NCI-H128 (cell line): ENCODE measurements at regions not wholly inside any gene's neighbourhood (a gene's known extent, or its start where the extent isn't known, plus 50 kb on each side); places are given as distances from the start of the nearest gene placed in this dataset.
"Not testable (repeated sequence)": the region's sequence is repeated elsewhere in the genome, so short reads cannot be mapped to it uniquely, and the experiment has no call there.

Experiments
- DNase-seq: peaks from one replicate; lab custom pipeline; 2025; ENCODE audit not compliant: unreplicated experiment; lab: John Stamatoyannopoulos, UW

GRCh38 chr15:87727073-87727472 is 529.5 kb downstream of the NTRK3 start:
- no peak for DNase-seq

GRCh38 chr15:87724330-87724729 is 532.2 kb downstream of the NTRK3 start:
- DNase-seq: no peak

- peak; percentile 21 for DNase-seq
Observed at GRCh38 chr15:87722941-87723691, 533.4 kb downstream of the NTRK3 start.

- DNase-seq: no peak
Observed at GRCh38 chr15:87720235-87720634, 536.3 kb downstream of the NTRK3 start.

GRCh38 chr15:87716422-87716821 is 540.1 kb downstream of the NTRK3 start:
- DNase-seq: no peak

GRCh38 chr15:87715252-87715651 is 541.3 kb downstream of the NTRK3 start:
- no peak for DNase-seq

GRCh38 chr15:87713475-87713879 is 543.1 kb downstream of the NTRK3 start:
- no peak for DNase-seq

- DNase-seq: no peak
Observed at GRCh38 chr15:87712211-87712610, 544.3 kb downstream of the NTRK3 start.

GRCh38 chr15:87711026-87711425 is 545.5 kb downstream of the NTRK3 start:
- no peak for DNase-seq

- no peak for DNase-seq
Observed at GRCh38 chr15:87710406-87710805, 546.1 kb downstream of the NTRK3 start.

GRCh38 chr15:87707566-87708130 is 548.9 kb downstream of the NTRK3 start:
- no peak for DNase-seq

GRCh38 chr15:87707071-87707470 is 549.5 kb downstream of the NTRK3 start:
- no peak for DNase-seq

- no peak for DNase-seq
Observed at GRCh38 chr15:87706001-87706400, 550.5 kb downstream of the NTRK3 start.

GRCh38 chr15:87704276-87704675 is 552.3 kb downstream of the NTRK3 start:
- no peak for DNase-seq

GRCh38 chr15:87703327-87704111 is 553.0 kb downstream of the NTRK3 start:
- DNase-seq: no peak

GRCh38 chr15:87702270-87702669 is 554.3 kb downstream of the NTRK3 start:
- DNase-seq: no peak

- not testable (repeated sequence) for DNase-seq
Observed at GRCh38 chr15:87698467-87698866, 558.1 kb downstream of the NTRK3 start.

GRCh38 chr15:87689716-87690115 is 566.8 kb downstream of the NTRK3 start:
- no peak for DNase-seq

- DNase-seq: no peak
Observed at GRCh38 chr15:87687523-87687870, 569.0 kb downstream of the NTRK3 start.

- no peak for DNase-seq
Observed at GRCh38 chr15:87686841-87687522, 569.6 kb downstream of the NTRK3 start.

- DNase-seq: no peak
Observed at GRCh38 chr15:87686339-87686738, 570.2 kb downstream of the NTRK3 start.

GRCh38 chr15:87682527-87682926 is 574.0 kb downstream of the NTRK3 start:
- no peak for DNase-seq
